Right ventricle myocardium inferior (tissue), 1 donor: ENCODE measurements at regions not wholly inside any gene's neighbourhood (a gene's known extent, or its start where the extent isn't known, plus 50 kb on each side); places are given as distances from the start of the nearest gene placed in this dataset.
"Not testable (repeated sequence)": the region's sequence is repeated elsewhere in the genome, so short reads cannot be mapped to it uniquely, and the experiment has no call there.

Experiments used
- ATAC-seq: fragments of 200-7000 bp; cut with Tn5 transposase; one replicate; pipeline ENCODE4 v1.9.1; 2020; ENCODE audit warnings: mild to moderate bottlenecking, moderate library complexity
- DNase-seq: peaks from one replicate; pipeline ENCODE4 v3.0.0; 2021; ENCODE audit errors: missing footprints
- intact Hi-C: fragments of 100-400 bp; cut with DNase I; formaldehyde crosslinking; loops from one replicate; pipeline ENCODE4 v1.11.0; 2022
- donor health status: DM: no; HTN: yes; CAD: no; lungs with severe emphysema.

DNA sequence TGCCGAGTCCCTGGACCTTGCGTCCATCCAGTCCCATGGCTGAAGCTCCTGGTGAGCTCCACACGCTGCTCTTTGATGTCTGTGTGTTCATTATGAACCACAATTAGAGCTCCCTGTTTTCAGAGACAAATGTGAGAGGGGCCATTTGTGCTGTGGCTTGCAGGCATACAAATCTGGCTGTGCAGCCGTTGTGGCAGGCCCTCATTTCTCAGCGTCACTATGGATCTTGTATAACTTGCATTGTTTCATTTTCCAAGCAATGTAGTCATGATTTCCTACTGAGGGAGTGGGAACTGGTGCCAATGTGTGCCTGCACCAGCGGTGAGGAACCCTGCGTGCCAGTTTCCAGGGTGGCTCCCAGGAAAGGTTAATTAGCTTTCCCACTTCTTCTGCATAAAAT, 542.6 kb downstream of the TMEM114 start:
- no peak for ATAC-seq
- intact Hi-C loops = no loop called here

DNA sequence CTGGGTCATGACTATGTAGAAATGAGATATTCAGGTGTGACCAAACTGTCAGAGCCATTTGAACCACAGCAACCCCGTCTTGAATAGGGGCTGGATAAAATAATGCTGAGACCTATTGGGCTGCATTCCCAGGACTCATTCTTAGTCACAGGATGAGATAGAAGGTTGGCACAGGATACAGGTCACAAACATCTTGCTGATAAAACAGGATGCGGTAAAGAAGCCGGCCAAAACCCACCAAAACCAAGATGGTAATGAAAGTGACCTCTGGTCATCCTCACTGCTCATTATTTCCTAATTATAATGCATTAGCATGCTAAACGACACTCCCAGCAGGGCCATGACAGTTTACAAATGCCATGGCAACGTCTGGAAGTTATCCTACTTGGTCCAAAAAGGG, 545.5 kb downstream of the TMEM114 start:
- DNase-seq (no peak), ATAC-seq (no peak)
- intact Hi-C loops = no loop called here

More for the DNA sequence above, 542.6 kb downstream of the TMEM114 start:
- DNase-seq = no peak

DNA sequence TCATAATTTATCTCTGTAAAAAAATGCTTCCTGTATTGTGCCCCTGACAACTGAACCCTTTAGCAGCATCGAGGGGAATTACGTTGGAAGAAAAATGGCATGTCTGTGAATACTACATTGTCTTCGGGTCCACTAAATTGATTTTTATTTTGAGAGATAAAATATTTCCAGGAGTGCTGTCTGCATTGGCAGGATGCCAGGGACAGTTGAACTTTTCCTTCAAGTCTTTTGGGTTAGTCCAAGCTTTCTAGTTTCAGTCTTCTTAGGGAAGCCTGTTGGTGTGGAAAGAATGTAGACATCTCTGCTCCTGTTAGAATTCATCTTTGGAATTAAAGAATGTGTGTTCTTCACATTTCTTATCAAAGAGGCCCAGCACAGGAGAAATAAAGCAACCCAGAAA, 557.9 kb downstream of the TMEM114 start:
- ATAC-seq (no peak), DNase-seq (no peak)
- intact Hi-C loops = no loop called here

DNA sequence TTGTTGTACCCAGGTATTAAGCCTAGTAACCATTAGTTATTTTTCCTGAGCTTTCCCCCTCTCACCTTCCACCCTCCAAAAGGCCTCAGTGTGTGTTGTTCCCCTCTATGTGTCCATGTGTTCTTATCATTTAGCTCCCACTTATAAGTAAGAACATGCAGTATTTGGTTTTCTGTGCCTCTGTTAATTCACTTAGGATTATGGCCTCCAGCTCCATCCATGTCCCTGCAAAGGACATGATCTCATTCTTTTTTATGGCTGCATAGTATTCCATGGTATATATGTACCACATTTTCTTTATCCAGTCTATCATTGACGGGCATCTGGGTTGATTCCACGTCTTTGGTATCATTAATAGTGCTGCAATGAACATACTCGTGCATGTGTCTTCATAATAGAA, 560.3 kb downstream of the TMEM114 start:
- ATAC-seq, DNase-seq, intact Hi-C loops: not testable (repeated sequence)

DNA sequence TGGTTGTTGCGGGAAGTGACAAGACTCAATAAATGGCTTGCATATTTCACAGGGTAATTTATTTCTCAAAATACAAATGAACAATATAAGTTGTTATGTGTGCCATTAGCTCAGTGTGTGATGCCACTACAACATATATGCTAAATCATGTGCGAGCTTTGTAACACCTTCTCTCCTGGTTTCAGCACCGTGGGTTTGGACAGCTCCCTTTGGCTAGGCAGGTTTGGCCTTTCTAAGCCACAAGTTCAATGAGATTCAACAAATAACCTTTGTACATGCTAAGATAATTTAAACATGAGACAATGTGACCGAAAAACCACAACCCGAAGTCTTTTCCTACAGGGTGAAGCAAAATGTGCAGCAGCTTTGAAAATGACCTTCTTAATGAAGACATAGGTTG, 563.9 kb downstream of the TMEM114 start:
- DNase-seq (no peak), ATAC-seq (no peak)
- intact Hi-C loops = no loop called here

DNA sequence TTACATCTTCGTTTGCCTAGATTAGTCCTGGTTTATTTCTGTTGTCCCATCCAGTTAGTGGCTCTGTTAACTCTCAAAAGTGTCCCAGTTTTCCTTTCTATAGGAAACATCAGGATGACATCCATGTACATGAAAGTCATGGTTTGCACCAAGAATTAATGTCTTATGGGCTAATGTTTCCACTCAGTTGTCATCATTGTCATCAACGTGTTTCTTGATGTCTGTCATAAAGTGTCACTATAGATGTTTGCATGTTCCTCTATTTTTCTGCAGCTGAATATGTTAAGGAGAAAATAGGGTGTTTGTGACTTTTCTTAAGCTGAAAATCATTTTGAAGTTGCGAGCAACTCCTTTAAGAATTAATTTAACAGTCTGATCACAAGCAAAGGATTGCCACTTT, 567.0 kb downstream of the TMEM114 start:
- intact Hi-C loops = no loop called here
- DNase-seq (no peak), ATAC-seq (no peak)

DNA sequence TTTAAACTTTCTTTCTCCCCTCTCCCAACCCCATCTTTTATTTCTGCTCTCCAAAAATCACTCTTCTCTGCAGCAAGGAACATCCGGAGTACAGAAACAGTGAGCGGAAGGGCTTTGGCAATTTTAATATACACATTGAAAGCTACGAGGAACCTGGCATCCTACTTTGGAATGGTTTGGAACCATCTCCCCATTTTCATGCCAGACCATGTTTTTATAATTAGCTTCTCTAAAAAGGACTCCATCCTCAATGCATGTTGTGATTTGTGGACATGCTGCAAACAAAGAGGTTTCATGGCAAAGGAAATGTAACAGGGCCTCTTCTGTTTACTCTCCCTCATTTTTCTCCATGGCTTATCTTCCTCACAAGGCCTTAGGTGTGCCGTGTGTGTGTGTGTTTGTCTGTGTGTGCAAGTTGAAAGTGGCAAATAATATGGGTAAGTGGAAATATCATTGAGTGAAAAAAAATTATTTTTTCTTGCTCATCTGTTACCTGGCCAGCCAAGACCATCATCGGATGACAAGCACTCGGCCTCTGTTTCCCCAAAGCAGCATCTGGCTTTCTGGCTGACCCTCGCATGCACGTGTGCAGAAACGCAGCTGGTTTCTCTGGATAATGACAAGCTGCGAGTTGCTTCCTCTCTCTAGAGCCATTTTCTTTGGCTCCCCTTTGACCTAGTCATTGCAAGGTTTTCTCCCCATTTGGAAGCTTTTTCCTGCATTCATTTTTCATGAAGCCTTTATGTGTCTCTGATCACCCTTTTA, 585.0 kb downstream of the TMEM114 start:
- ATAC-seq = no peak
- no peak for DNase-seq
- intact Hi-C loops = no loop called here

DNA sequence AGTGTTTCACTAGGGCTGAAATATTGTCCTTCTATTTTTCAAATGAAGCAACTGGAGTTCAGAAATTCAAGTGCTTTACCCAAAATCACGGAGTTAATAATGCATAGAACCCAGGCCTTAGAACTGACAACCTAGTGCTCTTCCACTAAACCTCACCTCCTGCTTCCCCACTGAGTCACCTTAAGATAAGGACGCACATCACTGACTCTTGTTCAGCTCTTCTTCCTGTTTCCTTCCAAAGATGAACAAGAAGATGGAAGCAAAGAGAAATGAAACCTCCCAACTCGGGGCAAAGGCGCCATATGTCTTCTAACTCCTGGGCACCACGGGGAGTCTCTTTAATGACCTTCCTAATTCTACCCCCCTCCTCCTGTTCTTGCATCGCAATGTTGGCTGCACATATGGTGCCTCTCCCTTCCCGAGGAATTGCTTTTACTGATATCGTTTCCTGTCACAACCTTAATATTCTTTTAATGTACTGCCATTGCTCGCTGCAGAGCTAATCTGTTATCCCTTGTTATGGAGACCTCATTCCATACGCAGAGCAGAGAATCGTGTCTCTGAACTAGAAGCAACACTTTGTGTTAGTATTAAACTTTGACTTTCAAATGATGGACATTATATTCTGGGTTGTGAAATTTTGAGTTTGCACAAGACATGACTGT, 591.4 kb downstream of the TMEM114 start:
- no peak for ATAC-seq
- no peak for DNase-seq
- intact Hi-C loops = no loop called here

DNA sequence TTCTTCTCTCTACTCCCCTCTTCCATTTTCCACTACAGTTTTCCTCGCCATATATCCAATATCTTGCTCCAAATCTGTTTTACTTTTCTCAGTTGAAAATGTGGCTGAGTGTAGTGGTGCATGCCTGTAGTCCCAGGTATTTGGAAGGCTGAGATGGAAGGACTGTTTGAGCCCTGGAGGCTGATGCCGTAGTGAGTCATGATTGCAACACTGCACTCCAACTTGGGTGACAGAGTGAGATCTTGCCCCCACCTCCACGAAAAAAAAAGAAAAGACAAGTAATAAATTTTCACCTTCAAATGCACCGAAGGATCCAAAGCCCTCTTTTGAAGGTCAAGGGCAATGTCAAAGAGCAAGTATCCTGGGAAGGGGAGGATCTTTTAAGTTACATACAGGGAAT, 592.3 kb downstream of the TMEM114 start:
- intact Hi-C loops = no loop called here
- ATAC-seq (no peak), DNase-seq (no peak)

DNA sequence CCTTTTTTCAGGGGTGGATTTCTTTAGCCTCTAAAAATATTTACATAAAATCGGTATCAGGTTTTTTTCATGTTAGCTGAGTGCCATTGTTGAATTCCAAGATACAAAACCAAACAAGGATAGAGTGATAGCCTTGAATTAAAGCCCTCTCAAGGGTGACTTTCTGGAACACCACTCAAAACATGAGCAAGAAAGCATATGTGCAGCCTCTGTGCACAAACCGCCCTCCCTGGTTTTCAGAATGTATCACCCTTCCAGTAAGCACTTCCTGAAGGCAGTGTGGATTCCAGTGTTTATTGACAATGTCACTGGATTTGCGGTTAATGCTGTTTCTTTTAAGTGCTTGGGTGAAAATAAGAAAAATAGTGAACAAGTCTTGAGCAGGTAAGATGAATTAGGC, 597.7 kb downstream of the TMEM114 start:
- intact Hi-C loops = no loop called here
- DNase-seq (no peak), ATAC-seq (no peak)

DNA sequence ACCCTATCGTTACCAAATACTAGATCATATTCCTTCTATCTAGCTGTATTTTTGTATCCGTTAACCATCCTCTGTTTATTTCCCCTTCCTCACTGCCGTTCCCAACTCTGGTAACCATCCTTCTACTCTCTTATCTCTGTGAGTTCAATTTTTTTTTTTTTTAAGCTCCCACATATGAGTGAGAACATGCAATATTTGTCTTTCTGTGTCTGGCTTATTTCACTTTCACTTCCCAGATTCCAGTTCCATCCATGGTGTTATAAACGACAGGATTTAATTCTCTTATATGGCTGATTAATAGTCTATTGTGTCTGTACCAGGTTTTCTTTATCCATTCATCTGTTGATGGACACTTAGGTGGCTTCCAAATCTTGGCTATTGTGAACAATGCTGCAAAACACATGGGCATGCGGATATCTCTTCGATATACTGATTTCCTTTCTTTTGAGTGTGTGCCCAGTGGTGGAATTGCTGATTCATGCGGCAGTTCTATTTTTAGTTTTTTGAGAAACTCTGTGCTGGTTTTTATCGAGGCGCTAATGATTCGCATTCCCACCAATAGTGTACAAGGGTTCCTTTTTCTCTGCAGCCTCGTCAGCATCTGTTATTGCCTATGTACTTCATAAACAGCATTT, 599.6 kb downstream of the TMEM114 start:
- no peak for ATAC-seq
- intact Hi-C loops = no loop called here
- no peak for DNase-seq

DNA sequence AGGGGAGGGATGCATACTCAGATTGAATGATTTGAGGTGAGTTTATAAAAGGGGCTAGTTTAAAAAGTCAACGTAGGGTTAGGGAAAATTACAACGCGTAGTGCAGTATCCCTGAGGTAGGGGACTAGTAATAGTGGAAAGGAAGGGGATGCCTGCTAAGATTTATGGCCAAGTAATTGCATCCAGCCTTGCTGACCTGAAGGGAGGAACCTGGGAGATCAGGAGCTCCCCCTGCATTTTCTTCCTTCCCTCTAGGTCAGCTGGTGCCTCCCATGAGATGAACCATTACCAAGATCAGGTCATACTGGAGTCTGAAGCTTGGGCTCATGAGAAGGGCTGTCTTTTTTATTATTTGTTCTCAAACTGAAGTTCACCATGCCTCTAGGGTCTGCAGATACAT, 606.6 kb downstream of the TMEM114 start:
- no peak for ATAC-seq
- intact Hi-C loops = no loop called here
- DNase-seq = no peak

DNA sequence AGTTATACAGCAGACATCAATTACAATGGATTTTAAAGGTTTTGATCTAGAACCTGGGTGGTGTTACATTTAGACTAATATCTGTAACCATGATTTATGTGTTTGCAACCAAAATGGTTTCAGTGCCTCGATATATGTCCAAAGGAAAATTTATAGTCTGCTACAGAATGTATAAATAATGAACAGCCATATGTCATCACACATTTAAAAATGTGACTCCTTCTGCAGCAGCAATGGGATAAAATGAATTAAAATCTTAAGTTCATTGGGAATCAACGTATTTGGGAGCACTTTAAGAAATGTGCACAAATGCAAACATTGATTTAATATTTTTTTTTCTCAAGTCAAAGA, 610.2 kb downstream of the TMEM114 start:
- ATAC-seq (no peak), DNase-seq (no peak)
- intact Hi-C loops = no loop called here

DNA sequence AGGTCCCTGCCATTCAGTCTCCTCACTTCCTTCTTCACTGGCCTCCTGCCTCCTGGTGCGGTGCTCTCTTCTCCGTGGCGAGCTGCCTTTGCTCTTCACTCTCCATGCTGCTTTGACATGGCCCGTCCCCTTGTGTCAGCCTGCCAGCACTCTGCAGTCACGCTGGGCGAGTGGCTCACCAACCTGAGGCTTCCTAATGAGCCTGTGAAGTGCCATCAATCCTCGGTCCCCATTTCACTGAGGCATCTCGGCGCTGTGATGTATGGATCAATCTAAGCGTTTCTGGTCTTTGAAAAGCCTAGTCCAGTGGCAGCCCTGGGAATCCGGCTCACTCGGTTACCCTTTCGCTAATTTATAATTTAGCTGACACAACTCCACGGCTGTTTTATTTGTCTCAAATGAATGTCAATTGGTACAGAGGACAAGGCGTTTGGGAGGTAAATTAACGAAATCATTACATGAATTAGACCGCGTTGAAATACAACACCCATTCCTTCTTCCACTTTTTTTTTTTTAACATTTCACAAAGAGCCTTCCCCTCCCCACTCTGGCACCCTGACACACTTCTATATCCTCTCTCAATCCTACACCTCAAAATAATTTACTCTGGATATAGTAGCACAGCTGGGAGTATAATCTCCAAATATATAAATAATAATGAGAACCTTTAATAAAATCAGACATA, 610.7 kb downstream of the TMEM114 start:
- no peak for ATAC-seq
- intact Hi-C loops = no loop called here
- no peak for DNase-seq

DNA sequence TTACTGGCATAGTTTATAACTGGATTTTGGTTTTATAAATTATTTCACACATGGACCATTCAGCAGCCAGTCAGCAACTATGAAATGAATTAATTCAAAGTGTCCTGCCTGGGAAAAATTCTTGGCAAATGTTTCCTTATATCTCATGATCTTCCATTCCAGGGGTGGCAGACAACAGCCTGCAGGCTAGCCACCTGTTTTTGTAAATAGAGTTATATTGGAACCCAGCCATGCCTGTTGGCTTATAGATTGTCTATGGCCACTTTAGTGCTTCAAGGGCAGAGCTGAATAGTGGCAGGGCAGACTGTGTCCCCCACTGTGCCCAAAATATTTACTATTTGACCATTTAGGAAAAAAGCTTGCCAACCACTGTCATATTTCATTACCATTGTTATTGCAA, 613.7 kb downstream of the TMEM114 start:
- intact Hi-C loops = no loop called here
- no peak for DNase-seq

DNA sequence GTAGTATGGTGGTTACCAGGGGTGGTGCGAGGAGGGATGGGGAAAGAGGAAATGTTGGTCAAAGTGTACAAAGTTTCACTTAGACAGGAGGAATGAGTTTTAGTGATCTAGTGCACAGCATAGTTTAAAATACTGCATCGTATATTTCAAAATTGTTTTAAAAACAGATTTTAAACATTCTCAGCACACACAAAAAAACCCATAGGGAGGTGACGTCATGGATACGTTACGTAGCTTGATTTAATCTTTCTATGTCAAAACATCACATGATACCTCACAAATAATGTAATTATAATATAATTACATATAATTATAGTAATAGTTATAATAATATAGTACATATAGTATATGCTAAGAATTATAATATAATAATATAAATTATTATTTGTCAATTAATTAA, 614.2 kb downstream of the TMEM114 start:
- no peak for ATAC-seq
- intact Hi-C loops = no loop called here
- DNase-seq = no peak

More for the DNA sequence above, 613.7 kb downstream of the TMEM114 start:
- no peak for ATAC-seq

DNA sequence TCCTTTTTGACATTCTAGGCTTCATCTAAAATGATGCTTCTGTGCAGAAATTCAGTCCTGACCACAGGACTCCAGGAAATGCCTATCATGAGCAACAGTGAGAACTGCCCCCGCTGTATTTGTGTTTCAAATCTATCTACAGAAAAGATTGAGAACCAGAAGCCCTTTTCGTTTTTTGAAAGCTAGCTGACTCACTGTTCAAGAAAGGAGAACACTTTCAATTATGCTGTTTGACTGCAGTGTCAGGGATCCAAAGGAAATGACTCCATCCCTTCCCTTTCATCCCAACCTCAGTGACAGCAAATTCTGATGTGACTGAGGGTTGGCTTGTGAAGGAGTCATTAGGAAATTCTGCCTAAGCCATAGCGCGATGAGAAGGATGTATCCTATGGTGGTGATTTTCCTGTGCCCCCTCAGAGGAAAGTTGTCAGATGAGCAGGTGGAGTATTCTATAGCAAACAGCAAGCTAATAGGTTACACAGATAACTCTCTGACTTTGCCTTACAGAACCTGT, 622.3 kb downstream of the TMEM114 start:
- ATAC-seq (no peak), DNase-seq (no peak)
- intact Hi-C loops = no loop called here

DNA sequence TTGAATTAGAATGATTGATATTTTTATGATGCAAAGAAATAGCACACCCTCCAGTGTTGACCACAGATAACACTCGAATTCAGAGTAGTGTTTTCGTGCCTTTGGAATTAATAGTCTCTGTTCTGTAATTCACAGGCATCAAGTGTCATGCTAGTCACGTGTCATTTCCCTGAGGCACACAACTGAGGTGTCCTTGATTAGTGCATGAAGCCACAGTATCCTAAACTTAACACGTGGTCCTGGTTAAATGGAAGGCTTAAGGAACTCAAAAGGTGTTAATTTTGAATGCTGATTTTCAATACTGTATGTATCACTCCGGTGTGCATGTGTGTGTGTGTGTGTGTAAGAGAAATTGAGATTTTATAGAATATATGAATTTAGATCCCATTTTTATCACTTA, 625.6 kb downstream of the TMEM114 start:
- intact Hi-C loops = no loop called here
- ATAC-seq (no peak), DNase-seq (no peak)

DNA sequence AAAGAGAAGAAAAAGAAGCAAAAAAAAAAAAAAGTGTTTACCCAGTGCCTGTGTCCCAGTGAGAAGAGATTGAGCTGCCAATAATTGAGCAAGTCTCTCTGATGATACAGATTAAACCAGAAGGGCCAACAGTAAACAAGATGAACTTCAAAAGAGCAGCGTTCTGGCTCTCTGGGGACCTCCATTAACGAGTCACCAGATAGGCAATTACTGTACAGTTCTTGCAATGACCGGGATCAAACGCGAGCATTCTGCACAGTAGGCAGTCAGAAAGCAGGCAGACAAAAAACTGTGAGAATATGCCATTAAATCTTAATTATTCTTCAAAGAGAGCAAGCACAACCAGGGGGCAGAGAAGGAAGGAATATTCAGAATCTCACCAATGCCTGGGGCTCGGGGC, 626.1 kb downstream of the TMEM114 start:
- intact Hi-C loops = no loop called here
- ATAC-seq = no peak
- no peak for DNase-seq
